Right cardiac atrium (tissue), 5 donors: ENCODE measurements at regions not wholly inside any gene's neighbourhood (a gene's known extent, or its start where the extent isn't known, plus 50 kb on each side); places are given as distances from the start of the nearest gene placed in this dataset.
"Not testable (repeated sequence)": the region's sequence is repeated elsewhere in the genome, so short reads cannot be mapped to it uniquely, and the experiment has no call there.

Experiments used
- ATAC-seq, 2 donors: fragments of 200-7000 bp; cut with Tn5 transposase; one replicate each; pipeline versions ENCODE4 v1.8.0 to v1.9.1; 2020; ENCODE audit warnings: moderate library complexity in 2 of 2, mild to moderate bottlenecking in 1 of 2
- DNase-seq, 3 donors: peaks; one replicate each; pipeline ENCODE4 v3.0.0-alpha.2; 2020
- H3K27ac ChIP-seq: one replicate; pipeline ENCODE4 v1.5.1; 2013; ENCODE audit warnings: mild to moderate bottlenecking, low read length, control low read depth, moderate library complexity
- H3K27me3 ChIP-seq: one replicate; pipeline ENCODE4 v1.6.1; 2013; ENCODE audit not compliant: control insufficient read depth, insufficient read depth
- H3K4me1 ChIP-seq: one replicate; pipeline ENCODE4 v1.6.1; 2013; ENCODE audit warnings: low read length; ENCODE audit not compliant: control insufficient read depth, insufficient read depth
- H3K4me3 ChIP-seq: one replicate; pipeline ENCODE4 v1.5.1; 2013; ENCODE audit warnings: low read length, control low read depth
- H3K9me3 ChIP-seq: one replicate; pipeline ENCODE4 v1.6.1; 2013; ENCODE audit warnings: low read length; ENCODE audit not compliant: control insufficient read depth
- WGBS: extraction: QIAGEN DNeasy Blood & Tissue Kit; methylation state at CpG from one replicate; pipeline ENCODE4 v1.1.7; 2013; 5-methylcytosine and 5-hydroxymethylcytosine counted together
- intact Hi-C, 4 donors: fragments of 100-400 bp; cut with DNase I; formaldehyde crosslinking; loops; one replicate each; pipeline versions ENCODE4 v1.11.0 to v1.14.0; 2022 to 2023
- donor health status: healthy with polysubstance abuse.
- donor health status: DM: no; HTN: yes; CAD: no.
- donor health status: DM: no; HTN: no; CAD: no.
- donor health status: DM: no; HTN: yes; CAD: no; lungs with severe emphysema.
- donor health status: DM: yes; HTN: yes; CAD: no.

DNA sequence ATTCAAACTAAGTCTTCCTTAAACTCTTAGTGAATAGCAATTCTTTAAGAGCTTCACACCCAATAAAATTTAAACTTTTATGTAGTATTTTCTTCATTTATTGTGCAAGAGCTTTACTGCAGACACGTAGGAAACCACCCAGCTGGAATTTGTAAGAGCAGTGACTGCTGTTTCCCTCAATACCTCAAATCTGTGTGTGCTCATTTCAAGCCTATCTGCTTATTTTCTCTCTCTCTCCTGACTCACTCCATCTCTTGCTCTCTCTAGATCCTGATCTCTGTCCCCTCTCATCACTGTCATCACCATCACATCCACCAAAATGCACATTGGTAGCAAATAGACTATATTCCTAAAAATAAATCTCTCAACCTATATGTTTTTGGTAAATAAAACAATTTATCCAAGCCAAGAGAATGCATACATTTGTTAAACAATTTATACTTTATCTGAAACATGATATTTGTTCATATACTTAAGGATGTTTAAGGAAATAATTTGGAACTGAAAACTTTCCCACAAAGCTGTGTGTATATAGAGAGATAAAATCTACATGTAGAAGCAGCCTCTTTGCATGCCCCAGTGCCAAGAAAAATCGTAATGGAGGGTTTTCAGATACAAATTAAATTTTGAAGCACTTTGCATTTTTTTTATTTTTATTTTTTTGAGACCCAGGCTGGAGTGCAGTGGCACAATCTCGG lies 273.0 kb downstream of the TFAP2A start:
- intact Hi-C loops = no loop called here
- no peak for ATAC-seq
- 51% methylated on average over 3 of the region's 3 CpGs for WGBS
- H3K9me3 ChIP-seq = no peaks in the 10 kb centered on the region
- no peak for DNase-seq
- no peak overlapping the region for H3K27ac ChIP-seq
- no peaks in the 10 kb centered on the region for H3K27me3 ChIP-seq
- no peak overlapping the region for H3K4me3 ChIP-seq
- H3K4me1 ChIP-seq = no peaks in the 10 kb centered on the region

DNA sequence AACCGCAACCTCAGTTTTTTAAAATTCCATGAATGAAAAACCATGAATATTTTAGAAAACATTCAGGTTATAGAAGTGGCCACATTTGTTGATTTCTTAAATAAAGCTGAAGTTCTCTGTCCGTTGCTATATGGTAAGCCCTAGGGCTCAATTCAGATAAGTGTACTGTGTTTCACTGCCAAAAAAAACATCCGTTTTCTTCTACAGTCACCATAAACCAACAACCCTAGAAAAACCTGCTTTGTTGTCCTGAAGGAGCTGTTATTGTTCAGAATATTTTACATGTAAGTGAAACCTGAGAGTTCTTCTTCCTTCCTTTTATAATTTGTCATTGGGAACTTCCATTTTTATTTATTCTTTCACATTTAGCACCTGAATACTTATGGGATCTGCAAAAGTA lies 274.1 kb downstream of the TFAP2A start:
- Histone ChIP-seq H3K9me3 (no peaks in the 10 kb centered on the region), H3K4me3 (no peak overlapping the region), H3K4me1 (no peaks in the 10 kb centered on the region), H3K27ac (no peak overlapping the region), H3K27me3 (no peaks in the 10 kb centered on the region)
- intact Hi-C loops = no loop called here
- ATAC-seq (no peak), DNase-seq (no peak)
- 49% methylated on average over 3 of the region's 3 CpGs for WGBS

DNA sequence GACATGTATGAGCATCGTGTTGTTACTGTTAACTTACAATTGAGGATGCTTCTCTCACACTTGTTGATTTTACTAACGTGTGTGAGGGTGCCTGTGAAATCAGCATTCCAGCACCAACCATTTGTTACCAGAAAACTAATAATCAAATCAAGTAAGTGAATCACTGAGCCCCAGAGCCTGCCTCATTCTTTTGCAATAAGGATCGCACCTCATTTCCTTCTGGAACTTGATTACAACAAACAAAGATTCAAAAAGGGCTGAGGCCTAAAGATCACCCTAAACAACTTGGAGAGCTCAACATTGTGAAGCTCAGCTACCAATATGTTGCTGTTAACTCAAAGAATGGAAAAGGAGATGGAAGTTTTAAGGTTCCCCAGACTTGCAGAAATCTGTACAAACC lies 274.7 kb downstream of the TFAP2A start:
- Histone ChIP-seq H3K4me3 (no peak overlapping the region), H3K27ac (no peak overlapping the region), H3K27me3 (no peaks in the 10 kb centered on the region), H3K9me3 (no peaks in the 10 kb centered on the region), H3K4me1 (no peaks in the 10 kb centered on the region)
- WGBS = 61% methylated on average over 3 of the region's 3 CpGs
- ATAC-seq = no peak
- intact Hi-C loops = no loop called here
- no peak for DNase-seq

DNA sequence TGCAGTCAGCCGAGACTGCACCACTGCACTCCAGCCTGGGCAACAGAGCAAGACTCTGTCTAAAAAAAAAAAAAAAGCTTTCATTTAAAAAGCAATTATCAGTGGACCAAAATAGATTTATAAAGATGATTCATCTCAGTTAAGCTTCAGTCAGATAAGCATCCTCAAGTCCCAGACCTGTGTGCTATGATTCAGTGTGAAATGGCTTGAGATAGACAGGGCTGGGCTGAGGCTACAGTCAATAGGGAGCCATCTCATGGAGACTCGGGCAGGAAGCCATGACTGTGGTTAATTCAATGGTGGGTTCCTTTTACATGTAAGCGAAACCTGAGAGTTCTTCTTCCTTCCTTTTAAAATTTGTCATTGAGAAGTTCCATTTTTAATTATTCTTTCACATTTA lies 276.0 kb downstream of the TFAP2A start:
- no peak for DNase-seq
- intact Hi-C loops = no loop called here
- no peaks in the 10 kb centered on the region for H3K4me1 ChIP-seq
- no peak overlapping the region for H3K27ac ChIP-seq
- H3K27me3 ChIP-seq = no peaks in the 10 kb centered on the region
- no peak overlapping the region for H3K4me3 ChIP-seq
- WGBS = 68% methylated on average over 3 of the region's 3 CpGs
- H3K9me3 ChIP-seq = no peaks in the 10 kb centered on the region
- ATAC-seq = no peak

GRCh38 chr6:10136636-10137035 lies 278.2 kb downstream of the TFAP2A start:
- ATAC-seq (no peak), DNase-seq (no peak)
- Histone ChIP-seq H3K4me1 (no peaks in the 10 kb centered on the region), H3K27me3 (no peaks in the 10 kb centered on the region), H3K4me3 (no peak overlapping the region), H3K9me3 (no peaks in the 10 kb centered on the region), H3K27ac (no peak overlapping the region)
- 94% methylated on average over 7 of the region's 7 CpGs for WGBS
- intact Hi-C loops = no loop called here

GRCh38 chr6:10134185-10134584 lies 280.7 kb downstream of the TFAP2A start:
- peak in 1 of 3 donors; percentile 36 for DNase-seq
- ATAC-seq, H3K4me1 ChIP-seq, H3K27ac ChIP-seq, H3K9me3 ChIP-seq, H3K27me3 ChIP-seq, intact Hi-C loops, H3K4me3 ChIP-seq: not testable (repeated sequence)
- 90% methylated on average over 14 of the region's 14 CpGs for WGBS

DNA sequence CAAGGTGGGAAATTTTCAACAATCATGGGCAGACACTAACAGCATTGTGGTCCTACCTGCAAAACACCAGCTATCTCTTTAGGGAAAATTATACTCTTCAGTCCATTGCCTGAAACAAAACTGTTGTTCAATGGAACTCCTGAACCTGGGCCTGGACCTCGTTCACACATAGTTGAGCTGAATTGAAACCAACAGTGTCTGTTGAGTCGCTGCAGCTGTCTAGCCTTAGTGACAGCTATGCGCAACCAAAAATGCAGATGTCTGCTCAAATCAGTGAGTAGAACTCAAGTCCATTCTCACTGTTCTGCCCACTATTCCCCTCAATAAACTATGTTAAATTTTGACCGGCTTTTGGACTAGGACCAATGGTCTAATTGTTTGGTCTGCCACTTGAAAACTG lies 286.2 kb downstream of the TFAP2A start:
- 70% methylated on average over 4 of the region's 4 CpGs for WGBS
- intact Hi-C loops = no loop called here
- Histone ChIP-seq H3K4me3 (no peak overlapping the region), H3K27ac (no peak overlapping the region), H3K4me1 (no peaks in the 10 kb centered on the region), H3K9me3 (no peaks in the 10 kb centered on the region), H3K27me3 (no peaks in the 10 kb centered on the region)
- ATAC-seq (no peak), DNase-seq (no peak)

DNA sequence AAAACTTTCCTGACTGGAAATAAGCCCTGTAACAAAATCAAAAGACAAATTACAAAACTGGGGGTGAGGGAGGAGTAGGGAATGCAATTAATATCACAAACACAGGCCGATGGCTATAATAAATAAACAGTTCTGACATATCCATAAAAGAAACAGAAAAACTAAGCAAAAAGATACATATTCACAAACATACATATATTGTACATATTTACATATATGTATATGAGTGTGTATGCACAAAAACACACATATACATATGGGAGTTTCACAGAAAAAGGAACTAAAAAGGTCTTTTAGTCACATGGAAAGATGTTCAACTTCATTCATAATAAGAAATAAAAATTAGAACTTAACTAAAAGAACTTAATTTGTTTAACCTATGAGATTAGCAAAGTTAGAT lies 292.7 kb downstream of the TFAP2A start:
- intact Hi-C loops = no loop called here
- no peaks in the 10 kb centered on the region for H3K27me3 ChIP-seq
- H3K27ac ChIP-seq = no peak overlapping the region
- H3K4me1 ChIP-seq = no peaks in the 10 kb centered on the region
- WGBS = 72% methylated on average over 1 of the region's 1 CpG
- H3K4me3 ChIP-seq = no peak overlapping the region
- no peaks in the 10 kb centered on the region for H3K9me3 ChIP-seq
- DNase-seq (no peak), ATAC-seq (no peak)

DNA sequence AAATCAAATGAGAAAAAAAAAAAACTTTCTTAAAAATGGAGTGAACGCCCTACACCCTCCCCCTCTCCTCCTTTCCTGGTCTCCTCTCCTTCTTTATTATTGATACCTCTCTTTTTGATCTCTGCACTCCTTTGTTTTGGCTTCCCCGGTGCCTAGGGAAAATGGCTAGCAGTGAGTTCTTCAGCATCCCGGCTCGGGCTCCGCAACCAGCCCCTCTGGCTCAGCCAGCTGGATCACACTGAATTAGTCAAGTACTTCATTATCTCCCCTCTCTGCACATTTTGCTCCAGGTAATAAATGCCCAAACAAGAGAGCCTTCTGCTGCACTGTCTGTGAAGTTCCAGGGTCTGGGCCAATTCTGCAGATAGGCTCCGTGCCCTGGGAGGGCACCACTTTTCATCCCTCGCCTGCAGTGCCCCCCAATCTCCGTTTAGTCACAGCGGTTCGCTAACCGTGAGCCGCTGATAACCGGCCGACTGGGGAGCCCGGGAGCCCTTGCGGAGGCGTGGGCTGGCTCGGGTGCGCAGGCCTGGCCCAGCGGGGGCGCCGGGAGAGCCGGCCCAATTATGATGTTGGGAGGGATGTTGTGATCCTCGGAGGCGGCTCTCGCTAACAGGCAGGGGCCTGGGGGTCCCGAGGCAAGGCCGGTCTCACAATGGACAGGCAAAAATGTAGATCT lies 301.9 kb downstream of the TFAP2A start:
- Histone ChIP-seq H3K27me3 (peaks cover 2% of the 10 kb centered on the region), H3K27ac (no peak overlapping the region), H3K9me3 (no peaks in the 10 kb centered on the region), H3K4me3 (no peak overlapping the region), H3K4me1 (no peaks in the 10 kb centered on the region)
- no peak for ATAC-seq
- no peak for DNase-seq
- WGBS = 11% methylated on average over 28 of the region's 28 CpGs
- intact Hi-C loops = no loop called here

- Histone ChIP-seq H3K27ac (no peak overlapping the region), H3K4me1 (no peaks in the 10 kb centered on the region), H3K27me3 (peaks cover 2% of the 10 kb centered on the region), H3K4me3 (no peak overlapping the region), H3K9me3 (no peaks in the 10 kb centered on the region)
- intact Hi-C loops = no loop called here
- DNase-seq (no peak), ATAC-seq (no peak)
- WGBS = 70% methylated on average over 7 of the region's 7 CpGs
These were observed 302.9 kb downstream of the TFAP2A start for GRCh38 chr6:10111975-10112374.

DNA sequence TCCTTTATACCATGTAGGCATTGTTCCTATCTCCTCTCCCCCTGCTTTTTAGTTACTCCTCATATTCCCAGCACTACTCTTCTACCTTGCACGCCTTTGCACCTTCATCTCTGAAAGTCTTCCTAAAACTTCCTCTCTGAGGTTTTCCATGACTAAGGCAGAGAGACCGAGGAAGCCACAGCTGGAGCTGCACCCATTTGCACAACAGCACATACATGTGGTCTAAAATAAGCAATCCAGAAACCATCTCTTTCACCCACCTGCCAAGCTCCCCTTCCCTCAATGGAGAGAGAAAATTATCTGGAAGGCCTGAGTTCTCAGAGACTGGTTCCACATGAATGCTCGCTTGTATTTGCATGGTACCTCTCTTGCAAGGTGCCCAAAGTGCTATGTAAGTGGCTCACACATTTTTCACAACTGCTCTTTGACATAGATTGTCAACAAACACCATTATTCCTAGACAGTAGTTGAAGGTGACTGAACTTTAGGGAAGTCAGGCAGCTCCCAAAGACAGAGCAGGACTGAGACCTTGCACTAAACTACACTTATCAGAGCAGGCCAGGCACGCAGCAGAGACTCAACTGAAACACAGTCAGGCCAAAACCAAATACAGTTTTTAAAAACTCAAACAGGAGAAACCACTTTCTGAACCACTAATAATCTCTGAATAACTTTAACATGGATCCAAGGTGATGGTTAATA lies 313.2 kb downstream of the TFAP2A start:
- Histone ChIP-seq H3K27ac (no peak overlapping the region), H3K27me3 (no peaks in the 10 kb centered on the region), H3K4me1 (no peaks in the 10 kb centered on the region), H3K9me3 (no peaks in the 10 kb centered on the region), H3K4me3 (no peak overlapping the region)
- 79% methylated on average over 4 of the region's 4 CpGs for WGBS
- ATAC-seq (no peak), DNase-seq (no peak)
- intact Hi-C loops = no loop called here
